SK-MEL-5 (cell line): ENCODE measurements at regions not wholly inside any gene's neighbourhood (a gene's known extent, or its start where the extent isn't known, plus 50 kb on each side); places are given as distances from the start of the nearest gene placed in this dataset.

ENCODE experiments used
- DNase-seq: peaks from one replicate; pipeline ENCODE4 v3.0.0-alpha.2; 2016; ENCODE audit warnings: low read depth, low spot score
- in situ Hi-C: cut with HindIII; loops from 2 replicates; pipeline ENCODE4 v1.10.0; 2016; ENCODE audit warnings: low sequenced_read_pairs, high pct_unique_total_duplicates, low pct_unique_long_range_greater_than_20kb

GRCh38 chr7:85567983-85568382 is 381.1 kb upstream of the SEMA3D start:
- DNase-seq = peak; percentile 15
- in situ Hi-C loops = no loop called here

- DNase-seq = no peak
- in situ Hi-C loops = no loop called here
Measured at GRCh38 chr7:85566095-85566794, 379.4 kb upstream of the SEMA3D start.

DNA sequence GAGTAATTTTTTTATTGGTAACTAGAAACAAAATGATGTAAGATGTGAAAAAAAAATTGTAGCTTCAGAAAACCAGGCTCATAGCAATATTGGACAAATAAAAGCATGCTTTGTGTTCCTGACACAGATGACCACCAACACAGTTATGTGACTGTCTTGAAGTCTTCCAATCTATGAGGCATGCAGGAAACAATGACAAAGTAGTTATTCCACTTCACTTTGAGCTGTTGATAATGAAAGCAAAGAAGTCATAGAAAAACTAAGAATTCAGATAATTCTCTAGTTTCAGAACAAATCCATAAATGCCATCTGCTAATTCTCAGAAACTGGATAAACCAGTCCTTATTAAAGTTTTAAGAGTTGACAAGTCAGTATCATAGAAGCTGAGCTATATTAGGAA is 378.4 kb upstream of the SEMA3D start:
- peak; percentile 91 for DNase-seq
- in situ Hi-C loops = no loop called here

GRCh38 chr7:85564861-85565260 is 378.0 kb upstream of the SEMA3D start:
- in situ Hi-C loops = no loop called here
- DNase-seq = no peak

DNA sequence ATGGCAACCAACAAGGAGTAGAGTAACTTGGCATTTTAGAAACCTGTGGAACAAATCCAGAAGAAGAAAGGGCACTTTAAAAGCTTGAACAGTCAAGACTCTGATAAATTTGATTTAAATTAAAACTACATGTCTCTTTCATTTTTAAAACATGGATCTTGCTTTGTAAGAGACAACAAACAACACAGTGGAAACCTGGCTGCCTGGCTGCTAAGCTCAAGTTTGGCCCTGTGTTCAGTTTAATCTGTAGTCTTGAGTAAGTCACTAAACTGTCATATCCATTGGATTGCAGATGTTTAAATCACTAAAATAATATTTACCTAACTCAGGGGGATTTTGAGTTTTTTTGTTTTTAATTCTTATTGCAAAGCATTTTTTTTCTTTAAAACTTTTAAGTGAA is 374.9 kb upstream of the SEMA3D start:
- DNase-seq = no peak
- in situ Hi-C loops = no loop called here

DNA sequence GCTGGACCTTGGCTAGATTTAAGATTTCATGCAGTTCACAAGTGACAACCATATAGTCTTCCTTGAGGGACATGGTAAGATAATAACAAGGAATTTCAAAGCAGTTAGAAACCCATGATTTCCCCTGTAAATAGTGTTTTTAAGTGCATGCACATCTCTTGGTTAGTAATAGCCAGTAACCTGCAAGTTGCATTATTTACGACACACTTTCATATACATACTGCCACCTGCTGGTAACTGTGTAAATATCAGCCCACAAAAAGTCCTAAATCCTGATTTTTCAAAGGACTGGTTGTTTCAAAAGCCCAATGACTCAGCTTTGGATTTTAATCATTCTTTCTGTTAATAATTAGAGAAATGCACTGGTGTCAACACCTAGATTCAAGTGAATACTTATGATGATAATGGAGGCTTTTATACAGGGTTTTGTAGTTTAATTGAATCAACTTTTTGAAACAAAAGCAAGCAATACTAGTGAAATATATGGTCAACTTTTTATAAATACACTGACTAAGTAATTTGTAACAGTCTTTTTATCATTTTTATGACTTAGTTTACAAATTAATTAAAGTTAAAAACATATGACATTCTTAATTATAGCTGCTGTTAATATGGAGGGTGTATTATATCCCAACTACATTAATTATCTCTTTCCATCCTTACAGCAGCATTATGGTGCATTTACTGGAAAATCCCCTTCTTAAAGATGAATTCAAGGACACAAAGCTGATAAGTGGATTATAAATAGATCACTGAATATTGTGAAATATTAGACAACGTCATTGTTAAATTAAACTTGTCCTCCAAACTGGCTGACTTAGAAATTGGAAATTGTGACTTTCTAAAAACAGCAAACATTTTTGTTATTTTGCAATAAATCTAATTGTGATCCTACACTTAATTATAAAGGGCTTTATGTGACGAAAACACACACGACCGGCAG is 367.7 kb upstream of the SEMA3D start:
- in situ Hi-C loops = no loop called here
- DNase-seq = peak; percentile 88

GRCh38 chr7:85535974-85536729 is 349.3 kb upstream of the SEMA3D start:
- in situ Hi-C loops = no loop called here
- DNase-seq = no peak

GRCh38 chr7:85529831-85530230 is 343.0 kb upstream of the SEMA3D start:
- DNase-seq = peak; percentile 20

DNA sequence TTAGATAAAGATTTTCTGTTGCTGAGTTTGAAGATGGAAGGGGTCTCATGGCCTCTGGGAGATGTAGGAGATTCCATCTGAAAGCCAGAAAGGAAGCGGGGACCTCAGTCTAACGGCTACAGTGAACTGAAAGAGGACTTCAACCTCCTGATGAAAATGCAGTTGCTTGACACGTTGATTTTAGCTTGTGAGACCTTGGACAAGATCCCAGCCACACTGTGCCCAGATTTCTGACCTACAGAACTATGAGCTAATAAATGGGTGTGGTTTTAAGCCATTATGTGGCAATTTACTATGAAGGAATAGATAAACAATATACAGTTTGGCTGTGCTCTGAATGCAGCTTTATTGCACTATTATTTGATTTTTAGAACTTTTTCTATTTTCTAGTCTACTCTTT is 342.3 kb upstream of the SEMA3D start:
- in situ Hi-C loops = no loop called here

More at GRCh38 chr7:85529831-85530230, 343.0 kb upstream of the SEMA3D start:
- in situ Hi-C loops = no loop called here

DNA sequence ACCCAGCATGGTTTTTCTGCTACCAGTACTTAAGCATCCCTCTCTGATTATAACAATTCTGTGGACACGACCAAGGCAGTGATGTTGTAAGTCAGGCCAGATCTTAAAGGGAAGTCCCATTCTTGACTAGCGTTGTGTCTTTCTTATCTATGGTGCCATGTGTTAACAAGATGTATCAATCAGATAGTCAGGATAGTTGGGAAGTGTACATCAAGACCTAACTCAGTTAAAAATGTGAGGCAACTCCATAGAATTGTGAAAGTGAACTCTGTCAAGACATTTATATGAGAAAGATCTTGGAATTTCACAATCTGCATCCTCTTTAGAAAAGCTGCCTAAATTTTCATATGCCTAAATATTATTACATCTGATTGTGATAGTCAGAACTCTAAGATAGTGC is 341.7 kb upstream of the SEMA3D start:
- DNase-seq = no peak
- in situ Hi-C loops = no loop called here

More for the DNA sequence above, 342.3 kb upstream of the SEMA3D start:
- DNase-seq = no peak

DNA sequence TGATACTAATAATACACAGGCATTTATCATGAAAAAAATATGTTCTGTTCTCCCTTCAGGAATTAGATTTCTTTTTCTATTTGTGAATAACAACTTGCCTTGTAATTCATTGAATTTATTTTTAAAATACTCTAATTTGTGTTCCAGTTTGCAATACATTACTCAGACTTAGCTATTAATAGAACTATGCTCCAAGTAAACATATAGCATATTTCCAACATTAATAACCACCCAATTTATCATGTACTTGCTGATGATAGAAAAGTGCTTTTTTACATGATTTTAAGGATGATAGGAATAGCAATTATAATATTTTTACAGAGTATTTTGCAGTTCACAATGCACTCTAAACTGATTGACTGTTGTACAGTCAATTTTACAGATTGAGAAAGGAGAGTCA is 338.8 kb upstream of the SEMA3D start:
- DNase-seq = no peak
- in situ Hi-C loops = no loop called here

DNA sequence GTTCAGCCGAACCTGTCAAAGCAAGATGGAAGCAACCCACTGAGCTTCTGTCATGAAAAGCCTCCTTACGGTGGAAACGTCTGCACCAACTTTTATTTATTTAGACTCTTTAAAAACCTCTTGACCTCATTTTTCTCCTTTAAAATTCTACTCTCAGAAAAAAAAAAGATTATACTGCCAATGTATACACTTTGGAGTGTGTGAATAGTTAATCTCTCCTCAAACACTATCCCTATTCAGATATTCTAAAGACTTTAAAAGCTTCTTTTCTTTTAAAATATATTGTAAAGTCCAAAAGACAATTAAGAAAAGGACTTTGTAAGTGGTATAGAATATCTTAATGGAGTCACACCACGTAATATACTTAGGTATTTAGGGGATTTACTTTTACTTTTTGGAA is 335.2 kb upstream of the SEMA3D start:
- DNase-seq = no peak
- in situ Hi-C loops = no loop called here

GRCh38 chr7:85521108-85521694 is 334.3 kb upstream of the SEMA3D start:
- in situ Hi-C loops = no loop called here
- no peak for DNase-seq

DNA sequence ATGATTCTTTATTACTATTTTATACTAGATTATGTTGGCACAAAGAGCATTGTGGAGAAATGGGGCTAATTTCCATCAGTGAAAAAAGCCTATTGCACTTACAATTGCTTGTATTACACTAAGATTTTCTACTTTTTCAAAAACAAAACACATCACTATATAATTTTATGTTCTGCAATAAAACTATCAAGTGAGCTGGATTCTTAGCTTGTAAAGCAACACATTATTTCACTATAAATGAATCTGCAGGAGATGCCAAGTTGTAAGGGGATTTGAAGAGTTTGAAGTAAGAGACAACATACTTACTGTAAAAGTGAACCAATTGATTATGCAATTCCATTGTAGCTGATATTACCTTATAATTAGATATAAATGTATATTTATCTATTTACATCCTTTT is 333.3 kb upstream of the SEMA3D start:
- in situ Hi-C loops = no loop called here
- DNase-seq = no peak

- in situ Hi-C loops = no loop called here
Measured at GRCh38 chr7:85516675-85517074, 329.8 kb upstream of the SEMA3D start.

GRCh38 chr7:85512790-85513189 is 325.9 kb upstream of the SEMA3D start:
- in situ Hi-C loops = no loop called here
- no peak for DNase-seq

More at GRCh38 chr7:85516675-85517074, 329.8 kb upstream of the SEMA3D start:
- no peak for DNase-seq

- in situ Hi-C loops = no loop called here
- DNase-seq = no peak
Measured at GRCh38 chr7:85510287-85510686, 323.4 kb upstream of the SEMA3D start.

DNA sequence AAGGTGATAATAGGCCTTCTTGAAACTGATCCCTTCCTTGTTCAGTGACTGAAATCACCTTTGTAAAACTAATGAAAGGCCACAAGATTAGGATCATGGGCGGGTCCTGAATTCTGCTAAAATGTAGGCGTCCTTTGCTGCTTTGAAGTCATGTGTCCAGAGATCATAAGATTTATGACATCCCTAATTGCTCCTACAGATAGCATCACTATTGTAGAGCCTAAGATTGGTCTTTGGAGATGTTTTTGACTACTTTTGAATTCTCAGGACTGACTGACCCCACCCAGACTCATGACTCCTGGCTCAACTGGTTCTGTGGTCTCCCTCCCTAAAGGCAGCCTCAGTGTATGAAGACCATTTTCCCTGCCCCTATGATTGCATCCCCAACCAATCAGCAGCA is 322.6 kb upstream of the SEMA3D start:
- in situ Hi-C loops = no loop called here
- DNase-seq = no peak
